Stimulated activated CD4-positive, alpha-beta T cell treated with anti-CD3 and anti-CD28 coated beads, Interleukin-1b, Interleukin-23, amount 100 ng/mL, for 24 hours (primary cell): ENCODE measurements at regions not wholly inside any gene's neighbourhood (a gene's known extent, or its start where the extent isn't known, plus 50 kb on each side); places are given as distances from the start of the nearest gene placed in this dataset.
"Not testable (repeated sequence)": the region's sequence is repeated elsewhere in the genome, so short reads cannot be mapped to it uniquely, and the experiment has no call there.

Source experiments
- DNase-seq, 4 experiments: peaks; one replicate each; pipeline ENCODE4 v3.0.0-alpha.2; 2020; ENCODE audit warnings: low read depth in 4 of 4, low spot score in 1 of 4

DNA sequence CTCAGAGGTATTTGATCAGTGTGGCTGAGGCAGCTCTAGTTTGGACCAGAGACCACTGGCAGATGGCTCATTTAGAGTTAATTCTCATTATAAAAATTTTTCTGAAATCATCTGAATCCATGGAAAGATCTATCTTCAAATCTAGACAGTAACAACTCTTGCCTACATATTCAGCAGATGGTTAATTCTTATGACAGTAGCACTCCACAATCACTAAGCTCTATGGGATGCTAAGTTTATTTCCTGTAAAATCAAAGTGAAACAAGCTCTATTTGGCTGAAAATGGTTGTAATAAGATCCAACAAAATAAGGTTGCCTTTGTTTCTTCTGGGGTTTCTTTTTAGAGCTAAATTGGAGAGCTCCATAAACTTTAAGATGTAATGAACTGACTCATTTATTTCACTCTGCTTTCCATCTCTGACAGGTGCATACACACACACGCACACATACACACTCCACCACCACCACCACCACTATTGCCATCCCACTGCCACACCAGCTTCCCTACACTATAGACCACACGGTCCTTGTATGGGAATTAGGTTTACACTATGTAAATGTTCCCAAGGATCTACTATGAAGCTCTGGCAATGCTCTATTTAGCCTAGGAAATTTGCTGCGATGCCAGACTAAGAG is 293.1 kb downstream of the RPAP3 start:
- no peak for DNase-seq

DNA sequence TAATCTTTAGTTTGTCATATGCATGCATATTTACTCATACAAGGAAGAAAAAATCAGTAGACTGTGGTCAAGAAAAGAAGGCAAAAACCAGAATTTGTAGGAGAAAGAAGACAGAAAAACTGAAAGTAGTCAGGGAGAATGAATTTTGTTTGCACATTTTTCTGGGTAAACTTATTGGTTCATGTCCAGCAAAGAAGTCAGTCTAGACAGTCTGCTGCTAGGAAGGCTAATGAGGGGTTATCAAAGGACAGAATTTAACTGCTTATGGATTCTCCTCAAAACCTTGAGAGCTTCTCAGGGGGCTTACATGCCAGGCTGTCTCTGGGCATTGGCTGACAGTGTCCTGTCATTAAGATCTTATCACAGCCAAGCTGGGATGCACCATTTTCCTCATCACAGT is 293.9 kb downstream of the RPAP3 start:
- DNase-seq: no peak

GRCh38 chr12:47410862-47411261 is 295.0 kb downstream of the RPAP3 start:
- no peak for DNase-seq

DNA sequence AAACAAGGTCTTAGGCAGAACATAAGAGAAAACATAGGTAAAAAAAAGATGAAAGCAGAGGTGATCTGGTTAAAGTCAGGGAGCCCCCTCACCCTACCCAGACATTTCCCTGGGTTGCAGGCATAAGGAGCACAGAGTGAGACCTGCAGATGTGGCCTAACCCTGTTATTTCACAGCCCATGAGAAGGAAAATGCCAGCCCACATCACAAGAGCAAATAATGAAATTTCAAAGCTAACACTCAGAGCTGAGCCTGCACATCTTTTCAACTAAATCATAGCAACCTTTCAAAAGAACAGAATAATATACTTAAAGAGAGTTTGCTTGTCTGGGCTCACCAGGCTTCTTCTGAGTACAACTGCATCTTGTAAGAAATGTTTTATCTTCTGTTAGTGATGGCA is 295.4 kb downstream of the RPAP3 start:
- DNase-seq: no peak

GRCh38 chr12:47409310-47409987 is 296.4 kb downstream of the RPAP3 start:
- no peak for DNase-seq

- no peak for DNase-seq
Measured at GRCh38 chr12:47408171-47408871, 297.5 kb downstream of the RPAP3 start.

GRCh38 chr12:47407463-47408129 is 298.2 kb downstream of the RPAP3 start:
- no peak for DNase-seq

GRCh38 chr12:47403681-47404080 is 302.1 kb downstream of the RPAP3 start:
- no peak for DNase-seq

DNA sequence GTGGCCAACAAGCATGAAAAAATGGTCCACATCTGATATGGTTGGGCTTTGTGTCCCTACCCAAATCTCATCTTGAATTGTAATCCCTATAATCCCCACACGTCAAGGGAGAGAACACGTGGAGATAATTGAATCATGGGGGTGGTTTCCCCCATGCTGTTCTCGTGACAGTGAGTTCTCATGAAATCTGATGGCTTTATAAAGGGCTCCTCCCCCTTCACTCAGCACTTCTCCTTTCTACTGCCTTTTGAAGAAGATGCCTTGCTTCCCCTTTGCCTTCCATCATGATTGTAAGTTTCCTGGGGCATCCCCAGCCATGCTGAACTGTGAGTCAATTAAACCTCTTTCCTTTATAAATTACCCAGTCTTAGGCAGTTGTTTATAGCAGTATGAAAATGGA is 304.6 kb downstream of the RPAP3 start:
- DNase-seq: not testable (repeated sequence)

GRCh38 chr12:47400266-47400665 is 305.6 kb downstream of the RPAP3 start:
- DNase-seq: no peak

GRCh38 chr12:47397664-47398281 is 308.1 kb downstream of the RPAP3 start:
- no peak for DNase-seq

DNA sequence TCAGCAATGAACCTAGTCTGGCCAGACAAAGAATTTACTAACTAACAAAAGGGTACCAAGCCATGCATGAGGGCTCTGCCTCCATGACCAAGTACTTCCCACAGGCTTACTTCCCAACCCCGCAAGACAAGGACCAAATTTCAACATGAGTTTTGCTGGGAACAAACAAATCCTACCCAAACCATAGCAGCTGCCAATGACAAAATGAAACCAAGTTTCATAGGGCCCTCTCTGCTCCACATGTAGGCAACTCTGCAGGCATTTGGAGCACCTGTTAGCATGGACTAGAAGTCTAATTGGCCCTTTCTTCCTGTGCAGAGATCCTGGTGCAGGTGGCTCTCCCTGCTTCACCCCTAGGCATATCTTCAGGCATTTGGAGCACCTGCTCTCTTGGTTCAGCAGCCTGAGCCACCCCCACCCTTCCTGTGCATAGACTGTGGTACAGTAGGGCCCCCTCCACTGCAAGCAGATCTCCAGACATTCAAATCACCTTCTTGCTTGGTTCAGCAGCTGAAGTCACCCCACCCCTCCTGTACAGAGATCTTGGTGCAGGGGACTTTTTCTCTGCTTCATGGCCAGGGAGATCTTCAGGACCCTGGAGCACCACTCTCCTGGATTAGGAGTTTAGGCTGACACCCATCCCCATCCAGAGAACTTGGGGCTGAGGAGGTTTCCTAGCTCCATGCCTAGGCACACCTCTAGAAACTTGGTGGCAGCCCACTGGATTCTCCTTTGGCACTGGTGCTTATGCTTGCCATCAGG is 308.7 kb downstream of the RPAP3 start:
- DNase-seq: no peak

DNA sequence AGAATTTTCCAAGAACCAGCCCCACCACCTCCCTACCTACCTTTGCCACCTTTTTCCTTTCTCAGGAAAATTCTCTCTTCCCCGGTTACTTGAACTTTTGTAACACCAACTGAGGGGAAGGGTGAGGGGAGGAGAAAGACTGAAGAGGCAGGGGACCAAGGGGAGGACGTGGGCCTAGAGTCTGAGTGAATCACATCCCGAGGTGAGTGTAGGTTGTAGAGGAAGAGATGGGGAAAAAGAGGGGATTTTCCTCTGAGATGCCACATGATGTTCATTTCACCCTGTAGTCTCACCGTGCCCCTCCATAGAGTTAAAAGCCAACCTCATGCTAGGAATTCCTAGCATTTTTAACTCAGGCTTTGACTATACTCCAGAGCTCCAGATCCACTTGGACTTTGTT is 311.8 kb downstream of the RPAP3 start:
- no peak for DNase-seq

GRCh38 chr12:47393403-47393790 is 312.4 kb downstream of the RPAP3 start:
- no peak for DNase-seq

DNA sequence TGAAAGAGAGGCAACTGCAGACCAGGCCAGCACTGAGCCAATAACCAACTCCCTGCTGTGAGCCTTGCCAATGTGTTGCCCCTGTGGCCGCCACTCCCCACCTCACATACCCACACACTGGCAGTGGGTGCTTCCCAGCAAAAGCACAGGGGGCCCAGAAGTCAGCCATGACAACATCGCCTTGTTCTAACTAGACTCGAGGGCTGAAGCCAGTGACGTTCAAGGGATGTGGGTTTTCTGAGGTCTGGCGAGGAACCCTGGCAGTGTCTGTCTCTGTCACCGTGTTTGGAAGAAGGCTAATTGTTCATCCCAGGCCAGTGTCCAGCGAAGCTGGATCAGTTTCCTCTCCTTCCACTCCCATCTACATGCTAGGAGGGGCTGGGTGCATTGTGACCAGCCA is 311.8 kb upstream of the AMIGO2 start:
- no peak for DNase-seq

- no peak for DNase-seq
Measured at GRCh38 chr12:47388712-47389111, 309.0 kb upstream of the AMIGO2 start.

DNA sequence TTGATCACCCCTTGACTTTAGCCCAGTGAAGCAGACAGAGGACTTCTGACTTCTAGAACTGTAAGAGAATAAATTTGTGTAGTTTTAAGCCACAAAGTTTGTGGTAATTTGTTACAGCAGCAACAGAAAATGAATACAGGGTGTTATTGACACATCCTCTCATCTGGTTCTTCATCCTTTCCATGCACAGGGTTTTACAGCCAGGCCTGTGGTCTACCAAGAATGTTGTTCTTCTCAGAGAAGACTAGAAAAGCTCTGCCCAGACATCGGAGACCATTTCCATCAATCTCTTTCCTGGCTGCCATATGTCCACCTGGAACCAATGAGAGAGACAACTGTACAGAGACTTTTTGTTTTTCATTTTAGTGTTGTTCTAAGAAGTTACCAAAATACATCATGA is 308.2 kb upstream of the AMIGO2 start:
- no peak for DNase-seq

DNA sequence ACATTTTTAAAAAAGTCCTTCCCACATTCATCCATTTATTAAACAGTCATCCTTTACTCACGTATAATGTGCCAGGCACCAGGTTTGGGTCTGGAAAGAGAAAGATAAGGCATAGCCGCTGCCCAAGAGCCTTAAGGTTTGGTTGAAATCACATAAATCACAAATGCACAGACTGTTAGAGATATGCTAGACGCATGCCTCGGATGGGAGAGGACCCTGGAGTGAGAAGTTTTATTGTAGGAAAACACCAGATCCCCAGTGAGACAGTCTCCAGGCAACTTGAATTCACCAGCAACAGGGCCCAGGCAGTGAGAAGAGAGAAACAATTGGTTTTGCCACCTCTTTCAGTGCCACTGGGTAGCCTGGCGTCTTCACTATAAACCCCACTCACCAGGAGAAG is 305.9 kb upstream of the AMIGO2 start:
- DNase-seq: no peak

- no peak for DNase-seq
Measured at GRCh38 chr12:47383942-47384341, 304.2 kb upstream of the AMIGO2 start.

DNA sequence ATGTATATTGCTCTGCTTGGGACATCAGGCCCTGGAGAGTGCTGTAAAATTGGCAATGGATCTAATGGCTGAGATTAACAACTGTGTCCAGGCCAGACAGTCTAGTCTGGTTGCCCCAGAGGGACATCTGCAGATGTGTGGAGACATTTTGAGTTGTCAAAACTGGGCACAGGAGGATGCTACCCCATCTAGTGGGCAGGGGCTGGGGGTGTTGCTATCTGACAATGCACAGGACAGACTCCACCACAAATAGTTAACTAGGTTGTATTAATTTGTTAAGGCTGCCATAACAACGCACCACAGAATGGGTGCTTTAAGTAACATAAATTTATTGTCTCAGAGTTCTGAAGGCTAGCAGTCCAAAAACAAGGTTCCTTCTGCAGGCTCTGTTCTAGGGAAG is 302.5 kb upstream of the AMIGO2 start:
- no peak for DNase-seq

DNA sequence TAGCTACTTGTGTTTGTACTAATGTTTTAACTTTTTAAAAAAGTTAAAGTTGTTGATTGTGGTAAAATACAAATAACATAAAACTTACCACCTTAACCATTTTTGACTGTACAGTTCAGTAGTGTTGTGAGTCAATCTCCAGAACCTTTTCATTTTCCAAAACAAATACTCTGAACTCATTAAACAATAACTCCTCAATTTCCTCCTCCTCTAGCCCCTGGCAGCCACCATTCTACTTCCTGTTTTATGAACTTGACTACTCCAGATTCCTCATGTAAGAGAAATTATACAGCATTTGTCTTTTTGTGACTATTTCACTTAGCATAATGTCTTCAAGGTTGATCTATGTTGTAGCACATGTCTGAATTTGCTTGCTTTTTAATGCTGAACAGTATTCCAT is 299.1 kb upstream of the AMIGO2 start:
- DNase-seq: no peak
